Spleen (tissue), 7 donors: ENCODE measurements at regions not wholly inside any gene's neighbourhood (a gene's known extent, or its start where the extent isn't known, plus 50 kb on each side); places are given as distances from the start of the nearest gene placed in this dataset.

ENCODE experiments used
- POLR2A ChIP-seq, 3 donors: fragments of 450-650 bp; IDR thresholded peaks; one replicate each; pipeline ENCODE4 v1.5.1; 2017; ENCODE audit warnings: antibody characterized with exemption in 3 of 3, mild to moderate bottlenecking in 1 of 3
- TF ChIP-seq, protein P1 (sequence below), 11 experiments: fragments of 200-600 bp in 7 of 11; fragments of 450-650 bp in 4 of 11; sonication (generic) in 4 of 11; IDR thresholded peaks in 8 of 11; conservative IDR thresholded peaks in 3 of 11; 1 replicate in 7 of 11; 2 replicates in 4 of 11; pipeline versions ENCODE4 v1.4.0 to v1.8.0; 2016 to 2021; ENCODE audit warnings: antibody characterized with exemption in 11 of 11, inconsistent platforms in 4 of 11, mild to moderate bottlenecking in 1 of 11
- donor health status: DM: no; HTN: no; CAD: no; lungs with moderate emphysema.
- donor health status: DM: no; HTN: no; CAD: no.
- donor health status: DM: no; HTN: no; CAD: no.

- TF ChIP-seq, protein P1, sequence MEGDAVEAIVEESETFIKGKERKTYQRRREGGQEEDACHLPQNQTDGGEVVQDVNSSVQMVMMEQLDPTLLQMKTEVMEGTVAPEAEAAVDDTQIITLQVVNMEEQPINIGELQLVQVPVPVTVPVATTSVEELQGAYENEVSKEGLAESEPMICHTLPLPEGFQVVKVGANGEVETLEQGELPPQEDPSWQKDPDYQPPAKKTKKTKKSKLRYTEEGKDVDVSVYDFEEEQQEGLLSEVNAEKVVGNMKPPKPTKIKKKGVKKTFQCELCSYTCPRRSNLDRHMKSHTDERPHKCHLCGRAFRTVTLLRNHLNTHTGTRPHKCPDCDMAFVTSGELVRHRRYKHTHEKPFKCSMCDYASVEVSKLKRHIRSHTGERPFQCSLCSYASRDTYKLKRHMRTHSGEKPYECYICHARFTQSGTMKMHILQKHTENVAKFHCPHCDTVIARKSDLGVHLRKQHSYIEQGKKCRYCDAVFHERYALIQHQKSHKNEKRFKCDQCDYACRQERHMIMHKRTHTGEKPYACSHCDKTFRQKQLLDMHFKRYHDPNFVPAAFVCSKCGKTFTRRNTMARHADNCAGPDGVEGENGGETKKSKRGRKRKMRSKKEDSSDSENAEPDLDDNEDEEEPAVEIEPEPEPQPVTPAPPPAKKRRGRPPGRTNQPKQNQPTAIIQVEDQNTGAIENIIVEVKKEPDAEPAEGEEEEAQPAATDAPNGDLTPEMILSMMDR (IDR thresholded peaks at IDR 0.05 in 8 of 11, conservative IDR thresholded peaks at IDR 0.05 in 3 of 11) = no peak
- TF ChIP-seq POLR2A (IDR thresholded peaks at IDR 0.05) = no peak
Observed at GRCh38 chr1:201683397-201683796, 144.5 kb downstream of the NAV1 start.
